HUES48 (cell line): ENCODE measurements at regions not wholly inside any gene's neighbourhood (a gene's known extent, or its start where the extent isn't known, plus 50 kb on each side); places are given as distances from the start of the nearest gene placed in this dataset.

Source experiments
- H3K27ac ChIP-seq: one replicate; pipeline ENCODE4 v1.7.0; 2013; ENCODE audit warnings: low read depth, low read length, inconsistent platforms
- H3K27me3 ChIP-seq: 2 replicates; pipeline ENCODE4 v1.6.1; 2013; ENCODE audit warnings: mild to moderate bottlenecking, low read length; ENCODE audit not compliant: control insufficient read depth, insufficient read depth
- H3K36me3 ChIP-seq: 2 replicates; pipeline ENCODE4 v1.6.1; 2013; ENCODE audit warnings: low read length; ENCODE audit not compliant: control insufficient read depth, insufficient read depth
- H3K4me1 ChIP-seq: 2 replicates; pipeline ENCODE4 v1.6.1; 2013; ENCODE audit warnings: mild to moderate bottlenecking, low read length; ENCODE audit not compliant: control insufficient read depth, insufficient read depth
- H3K4me3 ChIP-seq: 2 replicates; pipeline ENCODE4 v1.5.1; 2013; ENCODE audit warnings: mild to moderate bottlenecking, low read depth, low read length
- H3K9ac ChIP-seq: 2 replicates; pipeline ENCODE4 v1.6.1; 2013; ENCODE audit warnings: mild to moderate bottlenecking, low read depth, low read length, moderate library complexity
- H3K9me3 ChIP-seq: 2 replicates; pipeline ENCODE4 v1.6.1; 2013; ENCODE audit warnings: low read length; ENCODE audit not compliant: control insufficient read depth, insufficient read depth

DNA sequence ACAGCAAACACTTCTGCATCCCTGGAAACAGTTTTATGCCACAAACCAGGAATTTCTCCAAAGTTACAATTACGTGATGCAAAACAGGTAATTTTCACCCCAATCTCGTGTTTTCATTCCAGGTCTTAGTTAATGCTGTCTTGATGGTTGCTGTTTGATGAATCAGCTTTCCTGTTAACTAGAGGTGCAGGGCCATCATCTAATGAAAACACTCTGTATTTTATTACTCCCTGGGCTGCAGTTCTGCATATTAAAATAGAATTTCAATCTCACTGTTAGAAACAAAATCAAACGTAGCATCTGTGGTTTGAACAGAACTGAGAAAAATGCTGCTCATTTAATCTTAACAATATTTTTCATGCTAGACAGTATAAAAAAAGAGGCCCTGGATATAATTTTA lies 129.4 kb downstream of the TUSC1 start:
- H3K36me3 ChIP-seq, result no peaks in the 10 kb centered on the region
- no peaks in the 10 kb centered on the region for H3K9me3 ChIP-seq
- H3K27me3 ChIP-seq, result no peaks in the 10 kb centered on the region
- peaks cover 7% of the 10 kb centered on the region for H3K4me1 ChIP-seq
- no peak overlapping the region for H3K4me3 ChIP-seq
- H3K27ac ChIP-seq, result no peak overlapping the region
- no peak overlapping the region for H3K9ac ChIP-seq

DNA sequence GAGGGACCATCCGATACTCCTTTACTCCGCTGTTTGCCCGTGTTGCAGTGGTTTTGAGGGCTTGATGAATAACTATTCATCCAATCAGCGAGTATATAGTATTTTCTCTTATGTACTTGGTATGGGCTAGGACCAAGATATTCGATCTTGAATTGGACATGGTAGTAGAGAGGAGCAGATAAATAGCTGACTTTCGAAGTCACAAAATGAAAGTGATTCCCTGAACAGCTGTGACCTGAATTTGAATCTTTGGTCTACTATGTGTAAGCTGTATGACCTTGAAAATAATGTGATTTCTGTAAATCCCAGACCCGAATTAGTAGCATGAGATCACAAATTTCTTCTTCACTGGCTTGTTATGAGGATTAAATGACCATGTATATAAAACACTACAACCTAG lies 134.4 kb downstream of the TUSC1 start:
- H3K9ac ChIP-seq, result no peak overlapping the region
- no peaks in the 10 kb centered on the region for H3K36me3 ChIP-seq
- no peaks in the 10 kb centered on the region for H3K9me3 ChIP-seq
- H3K27me3 ChIP-seq, result no peaks in the 10 kb centered on the region
- peaks cover 7% of the 10 kb centered on the region for H3K4me1 ChIP-seq
- no peak overlapping the region for H3K4me3 ChIP-seq
- H3K27ac ChIP-seq, result no peak overlapping the region

DNA sequence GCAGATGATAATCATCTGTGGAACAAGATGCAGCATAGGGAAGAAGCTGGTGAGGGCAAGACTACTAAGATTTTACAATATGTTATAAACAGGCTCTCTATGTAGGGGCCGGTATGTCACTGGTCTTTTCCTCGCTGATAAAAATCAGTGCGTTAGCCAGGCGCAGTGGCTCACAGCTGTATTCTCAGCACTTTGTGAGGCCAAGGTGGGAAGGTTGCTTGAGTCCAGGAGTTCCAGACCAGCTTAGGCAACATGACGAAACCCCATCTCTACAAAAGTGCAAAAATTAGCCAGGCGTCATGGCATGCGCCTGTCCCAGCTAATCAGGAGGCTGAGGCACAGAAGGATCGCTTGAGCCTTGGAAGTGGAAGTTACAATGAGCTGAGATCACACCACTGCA lies 135.9 kb downstream of the TUSC1 start:
- Histone ChIP-seq H3K36me3 (no peaks in the 10 kb centered on the region), H3K9ac (no peak overlapping the region), H3K9me3 (no peaks in the 10 kb centered on the region), H3K27ac (no peak overlapping the region), H3K4me1 (peaks cover 18% of the 10 kb centered on the region), H3K27me3 (no peaks in the 10 kb centered on the region), H3K4me3 (no peak overlapping the region)

DNA sequence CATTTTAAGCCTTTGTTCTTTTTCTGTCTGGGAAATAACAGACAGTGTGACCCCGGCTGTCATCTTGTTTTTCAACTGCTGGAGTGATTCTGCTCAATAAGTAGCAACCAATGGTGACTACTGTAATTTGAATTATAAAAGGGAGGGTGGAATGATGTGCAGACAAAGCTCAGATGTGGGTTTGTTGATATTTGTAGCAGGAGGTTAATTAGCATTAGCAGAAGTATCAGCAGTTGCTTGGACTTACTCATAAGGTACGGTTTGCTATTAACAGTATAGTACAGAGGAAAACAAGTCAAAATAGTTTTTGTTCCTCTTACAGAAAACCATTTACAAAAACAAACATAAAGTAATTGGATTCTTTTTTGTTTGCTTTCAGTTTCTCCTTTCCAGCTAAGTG lies 140.4 kb downstream of the TUSC1 start:
- H3K27ac ChIP-seq, result no peak overlapping the region
- peaks cover 11% of the 10 kb centered on the region for H3K4me1 ChIP-seq
- H3K9me3 ChIP-seq, result no peaks in the 10 kb centered on the region
- no peak overlapping the region for H3K9ac ChIP-seq
- H3K4me3 ChIP-seq, result no peak overlapping the region
- no peaks in the 10 kb centered on the region for H3K27me3 ChIP-seq
- H3K36me3 ChIP-seq, result no peaks in the 10 kb centered on the region

DNA sequence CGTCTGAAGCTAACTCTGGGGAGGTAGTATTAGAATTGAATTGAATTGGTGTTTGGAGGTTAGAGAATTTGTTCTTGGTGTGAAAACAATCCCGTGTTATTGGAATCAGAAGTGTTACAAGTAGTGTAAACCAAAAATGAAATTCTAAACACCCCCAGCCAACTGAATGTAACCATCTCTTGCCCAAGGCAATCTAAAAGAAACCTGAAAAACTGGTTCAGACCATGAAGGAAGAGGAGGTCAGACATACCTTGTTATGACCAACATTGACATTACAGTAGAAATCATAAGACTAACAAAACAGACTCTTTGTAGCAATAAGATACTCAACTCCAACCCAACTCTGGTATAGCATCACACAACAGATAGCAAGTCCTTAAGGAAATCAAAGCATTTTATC lies 159.0 kb downstream of the TUSC1 start:
- Histone ChIP-seq H3K4me1 (no peaks in the 10 kb centered on the region), H3K27me3 (no peaks in the 10 kb centered on the region), H3K27ac (no peak overlapping the region), H3K9ac (no peak overlapping the region), H3K36me3 (no peaks in the 10 kb centered on the region), H3K9me3 (no peaks in the 10 kb centered on the region), H3K4me3 (no peak overlapping the region)

DNA sequence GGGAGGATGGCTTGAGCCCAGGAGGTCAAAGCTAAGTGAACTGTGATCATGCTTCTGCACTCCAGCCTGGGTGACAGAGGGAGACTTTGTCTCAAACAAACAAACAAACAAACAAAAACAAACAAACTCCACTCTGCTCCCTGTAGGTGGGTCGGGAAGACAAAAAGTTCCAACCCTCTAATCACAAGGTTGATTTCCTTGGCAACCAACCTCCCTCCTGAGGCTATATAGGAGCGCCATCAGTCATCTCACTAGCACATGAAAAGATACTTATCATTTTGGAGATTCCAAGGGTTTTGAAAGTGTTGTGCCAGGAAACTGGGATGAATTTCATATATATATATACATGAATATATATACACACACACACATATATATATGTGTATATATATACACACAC lies 160.5 kb downstream of the TUSC1 start:
- Histone ChIP-seq H3K27me3 (no peaks in the 10 kb centered on the region), H3K36me3 (no peaks in the 10 kb centered on the region), H3K27ac (no peak overlapping the region), H3K9ac (no peak overlapping the region), H3K9me3 (no peaks in the 10 kb centered on the region), H3K4me3 (no peak overlapping the region), H3K4me1 (no peaks in the 10 kb centered on the region)

DNA sequence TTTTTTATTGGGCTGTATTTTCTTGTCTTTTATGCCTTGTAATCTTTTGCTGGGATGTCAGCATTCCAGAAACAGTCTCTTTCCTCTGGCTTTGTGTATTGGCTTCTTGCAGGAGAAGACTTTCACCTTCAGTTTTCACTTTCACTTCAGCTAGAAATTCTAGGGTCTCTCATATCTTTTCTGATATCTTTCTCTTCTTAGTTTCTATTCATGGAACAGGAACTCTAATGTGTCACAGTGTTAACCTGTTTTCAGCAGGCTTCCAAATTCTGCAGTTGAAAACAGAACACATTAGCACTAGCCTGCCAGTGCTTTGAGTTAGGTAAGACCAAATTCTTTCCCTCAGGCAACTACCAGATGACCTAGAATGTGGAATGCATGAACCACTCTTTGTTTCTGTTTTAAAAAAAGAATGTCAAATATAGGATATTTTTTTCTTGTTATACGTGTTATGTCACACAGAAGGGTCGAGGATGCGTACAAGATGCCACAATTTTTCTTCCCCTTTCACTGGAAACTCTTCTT lies 164.7 kb downstream of the TUSC1 start:
- no peak overlapping the region for H3K27ac ChIP-seq
- no peak overlapping the region for H3K9ac ChIP-seq
- H3K4me1 ChIP-seq, result no peaks in the 10 kb centered on the region
- H3K36me3 ChIP-seq, result no peaks in the 10 kb centered on the region
- H3K27me3 ChIP-seq, result no peaks in the 10 kb centered on the region
- no peak overlapping the region for H3K4me3 ChIP-seq
- H3K9me3 ChIP-seq, result no peaks in the 10 kb centered on the region

DNA sequence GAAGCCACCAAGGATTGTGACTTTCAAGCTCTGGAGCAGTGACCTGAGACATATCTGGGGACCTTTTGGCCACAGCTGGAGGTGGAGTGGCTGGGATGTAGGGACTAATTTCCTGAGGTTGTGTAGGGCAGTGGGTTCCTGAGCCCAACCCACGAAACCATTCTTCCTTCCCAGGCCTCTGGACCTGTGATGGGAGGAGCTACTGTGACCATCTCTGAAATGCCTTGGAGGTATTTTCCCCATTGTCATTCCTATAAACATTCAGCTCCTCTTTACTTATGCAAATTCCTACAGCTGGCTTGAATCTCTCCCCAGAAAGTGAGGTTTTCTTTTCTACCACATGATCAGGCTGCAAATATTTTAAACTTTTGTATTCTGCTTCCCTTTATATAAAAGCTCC lies 172.6 kb downstream of the TUSC1 start:
- H3K9ac ChIP-seq, result no peak overlapping the region
- peaks cover 42% of the 10 kb centered on the region for H3K9me3 ChIP-seq
- H3K4me1 ChIP-seq, result no peaks in the 10 kb centered on the region
- H3K4me3 ChIP-seq, result no peak overlapping the region; the same call in 1 of the 2 replicates
- H3K27ac ChIP-seq, result no peak overlapping the region
- H3K27me3 ChIP-seq, result no peaks in the 10 kb centered on the region
- no peaks in the 10 kb centered on the region for H3K36me3 ChIP-seq

DNA sequence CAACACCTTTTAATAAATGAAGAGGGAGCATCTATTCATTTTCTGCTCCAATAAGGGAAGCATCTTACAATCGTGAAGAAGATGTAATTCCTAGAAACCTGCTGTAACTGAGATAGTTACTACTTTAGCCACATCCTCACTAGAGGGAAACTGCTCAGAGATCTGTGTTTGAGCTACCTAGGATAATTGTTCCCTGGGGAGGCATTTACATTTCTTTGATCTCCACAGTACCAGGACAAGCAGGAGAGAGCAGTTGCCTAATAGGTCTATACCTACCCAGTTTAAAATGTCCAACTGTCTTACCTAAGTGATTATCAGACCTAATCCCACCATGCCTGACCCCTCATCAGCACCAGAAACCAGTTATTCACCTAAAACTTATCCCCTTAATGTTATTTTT lies 196.9 kb downstream of the TUSC1 start:
- H3K36me3 ChIP-seq, result no peaks in the 10 kb centered on the region
- no peaks in the 10 kb centered on the region for H3K27me3 ChIP-seq
- peaks cover 8% of the 10 kb centered on the region for H3K4me1 ChIP-seq
- H3K27ac ChIP-seq, result no peak overlapping the region
- H3K9ac ChIP-seq, result no peak overlapping the region
- H3K4me3 ChIP-seq, result no peak overlapping the region
- no peaks in the 10 kb centered on the region for H3K9me3 ChIP-seq

DNA sequence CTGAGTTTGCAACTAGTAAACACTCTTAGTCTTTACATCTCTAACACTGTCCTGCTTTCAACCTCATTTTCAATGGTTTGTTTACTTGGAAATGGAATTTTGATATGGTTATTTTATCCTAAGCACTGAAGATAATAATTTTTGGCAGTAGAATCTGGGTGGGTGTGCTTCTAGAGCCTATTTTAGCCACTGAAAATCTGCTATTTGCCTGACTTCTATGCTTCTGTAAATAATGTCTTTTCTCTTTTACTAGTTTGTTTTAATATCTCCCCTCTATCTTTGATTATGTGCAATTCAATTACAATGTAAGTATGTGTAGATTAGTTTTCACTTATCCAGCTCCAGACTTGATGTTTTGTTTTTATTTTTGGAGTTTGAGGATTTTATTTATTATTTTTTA lies 197.5 kb downstream of the TUSC1 start:
- Histone ChIP-seq H3K9ac (no peak overlapping the region), H3K27me3 (no peaks in the 10 kb centered on the region), H3K27ac (no peak overlapping the region), H3K9me3 (no peaks in the 10 kb centered on the region), H3K4me1 (peaks cover 8% of the 10 kb centered on the region), H3K36me3 (no peaks in the 10 kb centered on the region), H3K4me3 (no peak overlapping the region)

DNA sequence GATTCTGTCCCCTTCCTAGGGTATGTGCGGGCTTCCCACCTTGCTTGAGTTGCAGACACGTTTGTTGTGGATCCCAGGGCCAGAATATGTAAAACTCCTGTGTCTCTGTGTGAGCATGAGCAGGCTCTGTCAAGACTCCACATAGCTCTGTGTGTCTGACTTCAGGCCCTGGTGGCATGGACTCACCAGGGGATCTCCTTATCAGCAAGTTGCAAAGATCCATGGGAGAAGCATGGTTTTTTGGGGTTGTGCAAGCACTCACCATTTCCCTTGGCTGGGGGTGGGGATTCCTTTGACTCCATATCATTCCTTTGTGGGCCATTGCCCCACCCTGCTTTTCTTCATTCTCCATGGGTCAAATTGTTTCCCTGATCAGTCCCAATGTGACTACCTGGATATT lies 205.6 kb downstream of the TUSC1 start:
- H3K36me3 ChIP-seq, result no peaks in the 10 kb centered on the region
- H3K27ac ChIP-seq, result no peak overlapping the region
- no peak overlapping the region for H3K4me3 ChIP-seq
- H3K27me3 ChIP-seq, result no peaks in the 10 kb centered on the region
- no peaks in the 10 kb centered on the region for H3K4me1 ChIP-seq
- no peak overlapping the region for H3K9ac ChIP-seq
- H3K9me3 ChIP-seq, result peaks cover 8% of the 10 kb centered on the region; the same call in 1 of the 2 replicates

DNA sequence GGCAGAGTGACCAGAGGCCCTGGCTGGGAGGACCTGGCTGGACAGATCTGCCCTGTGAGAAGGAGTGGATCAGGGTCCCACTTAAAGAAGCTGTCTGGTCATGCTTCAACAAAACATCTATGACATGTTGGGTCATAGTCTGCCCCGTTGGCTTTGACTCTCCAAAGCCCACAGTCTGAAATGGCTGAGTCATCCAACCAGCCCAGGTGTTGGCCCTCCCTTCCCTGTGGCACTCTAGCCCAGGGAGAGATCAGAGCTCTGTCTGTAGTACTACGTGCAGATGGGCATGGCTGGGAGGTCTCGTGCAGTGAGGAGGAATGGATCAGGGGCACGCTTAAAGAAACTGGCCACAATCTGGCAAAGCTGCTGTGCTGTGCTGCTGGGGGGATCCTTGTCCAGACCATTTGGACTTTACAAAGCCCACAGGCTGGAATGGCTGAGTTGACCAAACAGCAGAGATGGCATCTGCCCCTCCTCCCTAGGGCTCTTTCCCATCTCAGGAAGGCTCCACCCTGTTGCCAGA lies 206.1 kb downstream of the TUSC1 start:
- Histone ChIP-seq H3K9me3 (peaks cover 8% of the 10 kb centered on the region; the same call in 1 of the 2 replicates), H3K36me3 (no peaks in the 10 kb centered on the region), H3K4me1 (no peaks in the 10 kb centered on the region), H3K27ac (no peak overlapping the region), H3K4me3 (no peak overlapping the region), H3K27me3 (no peaks in the 10 kb centered on the region), H3K9ac (no peak overlapping the region)
